ENCODE measurements at regions not wholly inside any gene's neighbourhood (a gene's known extent, or its start where the extent isn't known, plus 50 kb on each side); places are given as distances from the start of the nearest gene placed in this dataset.

DNA sequence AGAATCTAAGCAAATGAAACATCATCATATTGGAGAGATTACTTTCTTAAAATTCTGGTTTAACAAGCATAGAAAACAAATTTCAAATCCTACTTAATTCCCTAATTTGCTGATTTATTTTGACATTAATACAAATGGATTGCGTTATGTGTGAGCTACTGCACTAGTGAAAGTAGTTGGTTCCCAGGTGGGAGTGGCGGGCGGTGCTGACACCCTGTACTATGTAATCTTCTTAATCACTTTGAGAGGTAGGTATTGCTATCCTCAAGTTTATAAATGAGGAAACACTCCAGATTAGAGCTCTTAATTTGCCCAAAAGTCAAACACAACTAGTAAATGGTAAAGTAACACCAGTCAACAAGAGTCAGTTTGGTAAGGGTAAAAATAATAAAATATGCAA, 131.1 kb downstream of the ELAPOR2 start:
- BruUV-seq (replicated peaks): no TSS peak
- CTCF ChIA-PET: interaction anchor here (0.6 kb wide), 1 partner anchor 291 kb away, joined by 3 read pairs; the partner anchor contains the start of gene TMEM243
- H3K27ac ChIP-seq (ENCODE audit: low read depth, low read length, poor library complexity, severe bottlenecking): no peak overlapping the region
- no peaks in the 10 kb centered on the region for H3K36me3 ChIP-seq (ENCODE audit: insufficient read depth, low read length, poor library complexity, severe bottlenecking)
- intact Hi-C loops (cut with micrococcal nuclease; ENCODE audit: unreplicated experiment): loop anchor here (5.0 kb wide), 1 partner anchor 489 kb away; no protein-coding TSS in a partner anchor
- TF ChIP-seq, protein P1, sequence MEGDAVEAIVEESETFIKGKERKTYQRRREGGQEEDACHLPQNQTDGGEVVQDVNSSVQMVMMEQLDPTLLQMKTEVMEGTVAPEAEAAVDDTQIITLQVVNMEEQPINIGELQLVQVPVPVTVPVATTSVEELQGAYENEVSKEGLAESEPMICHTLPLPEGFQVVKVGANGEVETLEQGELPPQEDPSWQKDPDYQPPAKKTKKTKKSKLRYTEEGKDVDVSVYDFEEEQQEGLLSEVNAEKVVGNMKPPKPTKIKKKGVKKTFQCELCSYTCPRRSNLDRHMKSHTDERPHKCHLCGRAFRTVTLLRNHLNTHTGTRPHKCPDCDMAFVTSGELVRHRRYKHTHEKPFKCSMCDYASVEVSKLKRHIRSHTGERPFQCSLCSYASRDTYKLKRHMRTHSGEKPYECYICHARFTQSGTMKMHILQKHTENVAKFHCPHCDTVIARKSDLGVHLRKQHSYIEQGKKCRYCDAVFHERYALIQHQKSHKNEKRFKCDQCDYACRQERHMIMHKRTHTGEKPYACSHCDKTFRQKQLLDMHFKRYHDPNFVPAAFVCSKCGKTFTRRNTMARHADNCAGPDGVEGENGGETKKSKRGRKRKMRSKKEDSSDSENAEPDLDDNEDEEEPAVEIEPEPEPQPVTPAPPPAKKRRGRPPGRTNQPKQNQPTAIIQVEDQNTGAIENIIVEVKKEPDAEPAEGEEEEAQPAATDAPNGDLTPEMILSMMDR (conservative IDR thresholded peaks at IDR 0.05; ENCODE audit: low read depth, low read length): no peak
- no peak for TF ChIP-seq EZH2 (IDR thresholded peaks at IDR 0.05; ENCODE audit: borderline replicate concordance, low read depth, low read length, poor library complexity, severe bottlenecking)
- H3K4me3 ChIP-seq (ENCODE audit: low read depth, low read length, poor library complexity, severe bottlenecking): no peak overlapping the region
- no peaks in the 10 kb centered on the region for H3K27me3 ChIP-seq (replicated peaks; ENCODE audit: insufficient read depth, low read depth, low read length, poor library complexity)
- no peak for DNase-seq (ENCODE audit: low spot score)
- no peaks in the 10 kb centered on the region for H3K9me3 ChIP-seq (ENCODE audit: low read depth, low read length, poor library complexity, severe bottlenecking)
- peaks cover 4% of the 10 kb centered on the region for H3K4me1 ChIP-seq (ENCODE audit: insufficient read depth, low read length, poor library complexity, severe bottlenecking)
- POLR2A ChIA-PET (ENCODE audit: low non-redundant PET): no interaction called here

DNA sequence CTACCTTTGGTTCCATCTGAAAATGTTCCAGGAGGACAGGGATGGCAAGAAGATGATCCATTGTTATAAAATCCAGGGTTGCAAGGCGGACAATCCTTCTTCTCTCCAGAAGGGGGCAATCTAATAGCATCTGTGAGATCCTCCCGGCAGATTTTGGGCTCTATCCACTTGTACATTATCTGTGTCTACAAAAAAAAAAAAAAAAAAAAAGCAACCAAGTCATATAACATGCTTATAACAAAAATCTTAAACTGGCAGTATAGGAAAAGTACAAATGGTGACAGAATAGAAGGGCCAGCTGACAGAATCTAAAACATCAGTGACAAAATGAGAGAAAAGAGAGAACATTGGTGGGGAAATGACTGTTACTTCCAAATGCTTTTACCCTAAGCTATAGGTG, 132.7 kb downstream of the ELAPOR2 start:
- Histone ChIP-seq H3K9me3 (ENCODE audit: low read depth, low read length, poor library complexity, severe bottlenecking) (no peaks in the 10 kb centered on the region), H3K27me3 (replicated peaks; ENCODE audit: insufficient read depth, low read depth, low read length, poor library complexity) (no peaks in the 10 kb centered on the region), H3K27ac (ENCODE audit: low read depth, low read length, poor library complexity, severe bottlenecking) (no peak overlapping the region), H3K4me3 (ENCODE audit: low read depth, low read length, poor library complexity, severe bottlenecking) (no peak overlapping the region), H3K4me1 (ENCODE audit: insufficient read depth, low read length, poor library complexity, severe bottlenecking) (peaks cover 4% of the 10 kb centered on the region), H3K36me3 (ENCODE audit: insufficient read depth, low read length, poor library complexity, severe bottlenecking) (no peaks in the 10 kb centered on the region)
- TF ChIP-seq EZH2 (IDR thresholded peaks at IDR 0.05; ENCODE audit: borderline replicate concordance, low read depth, low read length, poor library complexity, severe bottlenecking): no peak
- TF ChIP-seq, protein P1 (conservative IDR thresholded peaks at IDR 0.05; ENCODE audit: low read depth, low read length): peak; percentile 78
- POLR2A ChIA-PET (ENCODE audit: low non-redundant PET): no interaction called here
- CTCF ChIA-PET: interaction anchor here (0.6 to 0.7 kb wide), 3 partner anchors 132 to 1007 kb away, joined by 6 to 10 read pairs (median 7); no protein-coding TSS in a partner anchor
- BruUV-seq (replicated peaks): no TSS peak
- intact Hi-C loops (cut with micrococcal nuclease; ENCODE audit: unreplicated experiment): loop anchor here (2.0 to 5.0 kb wide), 2 partner anchors 310 to 491 kb away; no protein-coding TSS in a partner anchor
- peak; percentile 70 for DNase-seq (ENCODE audit: low spot score)

DNA sequence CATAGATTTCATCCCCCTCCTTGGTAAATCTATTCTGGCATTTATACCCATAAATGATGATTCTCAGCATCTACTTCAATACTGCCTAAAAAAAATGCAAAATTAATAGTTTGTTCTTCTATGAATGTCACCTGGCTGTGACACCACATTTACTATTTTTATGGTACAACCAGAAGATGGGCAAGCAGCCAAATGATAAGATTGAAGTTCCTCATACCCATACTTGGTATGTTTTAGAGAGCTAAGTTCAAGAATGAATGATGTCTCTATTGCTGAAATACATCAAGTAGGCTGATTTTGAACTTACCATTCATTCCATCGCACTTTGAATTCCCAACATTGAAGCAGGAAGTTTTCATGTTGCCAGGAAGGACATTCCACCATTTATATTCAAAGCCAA, 134.2 kb downstream of the ELAPOR2 start:
- no peak overlapping the region for H3K4me3 ChIP-seq (ENCODE audit: low read depth, low read length, poor library complexity, severe bottlenecking)
- H3K36me3 ChIP-seq (ENCODE audit: insufficient read depth, low read length, poor library complexity, severe bottlenecking): no peaks in the 10 kb centered on the region
- H3K27ac ChIP-seq (ENCODE audit: low read depth, low read length, poor library complexity, severe bottlenecking): no peak overlapping the region
- intact Hi-C loops (cut with micrococcal nuclease; ENCODE audit: unreplicated experiment): loop anchor here (5.0 kb wide), 1 partner anchor 492 kb away; no protein-coding TSS in a partner anchor
- CTCF ChIA-PET: no interaction called here
- BruUV-seq (replicated peaks): no TSS peak
- H3K9me3 ChIP-seq (ENCODE audit: low read depth, low read length, poor library complexity, severe bottlenecking): no peaks in the 10 kb centered on the region
- H3K27me3 ChIP-seq (replicated peaks; ENCODE audit: insufficient read depth, low read depth, low read length, poor library complexity): peaks cover 6% of the 10 kb centered on the region
- no peaks in the 10 kb centered on the region for H3K4me1 ChIP-seq (ENCODE audit: insufficient read depth, low read length, poor library complexity, severe bottlenecking)
- TF ChIP-seq, protein P1 (conservative IDR thresholded peaks at IDR 0.05; ENCODE audit: low read depth, low read length): no peak
- no peak for TF ChIP-seq EZH2 (IDR thresholded peaks at IDR 0.05; ENCODE audit: borderline replicate concordance, low read depth, low read length, poor library complexity, severe bottlenecking)
- POLR2A ChIA-PET (ENCODE audit: low non-redundant PET): no interaction called here
- DNase-seq (ENCODE audit: low spot score): no peak

All from A673 (cell line).